Keratinocyte (primary cell): ENCODE measurements at regions not wholly inside any gene's neighbourhood (a gene's known extent, or its start where the extent isn't known, plus 50 kb on each side); places are given as distances from the start of the nearest gene placed in this dataset.

Experiments used
- CTCF ChIP-seq, 3 experiments: IDR thresholded peaks in 1 of 3; conservative IDR thresholded peaks in 1 of 3; optimal IDR thresholded peaks in 1 of 3; 2 replicates in 2 of 3; 3 replicates in 1 of 3; pipeline versions ENCODE3 to v1.5.1; 2011; ENCODE audit warnings: low read length in 3 of 3, mild to moderate bottlenecking in 3 of 3, moderate library complexity in 2 of 3, control low read depth in 1 of 3, inconsistent platforms in 1 of 3; ENCODE audit not compliant: insufficient read depth in 2 of 3; ENCODE audit errors: extremely low read depth in 1 of 3
- EZH2 ChIP-seq: IDR thresholded peaks from one replicate; pipeline ENCODE4 v1.6.1; 2012; ENCODE audit warnings: inconsistent platforms, mild to moderate bottlenecking, low read length, moderate library complexity

GRCh38 chr13:85298387-85298924 is 500.8 kb downstream of the SLITRK6 start:
- TF ChIP-seq CTCF (optimal IDR thresholded peaks at IDR 0.05 in 1 of 3, IDR thresholded peaks at IDR 0.05 in 1 of 3, conservative IDR thresholded peaks at IDR 0.05 in 1 of 3; ENCODE audit: extremely low read depth in 1 of 3, insufficient read depth in 2 of 3, low read length in 3 of 3) (no peak), EZH2 (no peak)
